ENCODE measurements at regions not wholly inside any gene's neighbourhood (a gene's known extent, or its start where the extent isn't known, plus 50 kb on each side); places are given as distances from the start of the nearest gene placed in this dataset.

DNA sequence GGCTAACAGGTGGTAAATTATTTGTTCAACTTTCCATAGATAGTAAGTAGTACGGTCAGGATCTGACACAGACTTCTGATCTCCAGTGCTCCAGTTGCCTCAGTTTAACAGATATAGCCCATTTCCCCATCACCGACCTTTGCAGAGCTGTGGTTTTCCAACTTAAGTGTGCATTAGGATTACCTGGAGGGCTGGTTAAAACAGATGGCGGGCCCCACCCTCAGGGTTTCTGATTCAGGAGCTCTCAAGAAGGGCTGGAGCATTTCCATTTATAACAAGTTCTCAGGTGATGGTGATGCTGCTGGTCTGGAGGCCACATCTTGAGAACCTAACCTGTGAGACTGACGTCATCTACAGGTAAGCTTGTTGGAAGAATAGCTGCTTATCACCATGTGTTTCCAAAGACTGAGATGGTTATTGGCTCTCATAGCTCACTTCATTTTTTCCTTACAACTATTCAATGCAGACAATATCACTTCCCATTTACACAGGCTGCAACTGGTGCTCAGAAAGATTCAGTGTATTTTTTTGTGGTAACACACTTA, 360.1 kb upstream of the CHD6 start:
- TF ChIP-seq, protein P1, sequence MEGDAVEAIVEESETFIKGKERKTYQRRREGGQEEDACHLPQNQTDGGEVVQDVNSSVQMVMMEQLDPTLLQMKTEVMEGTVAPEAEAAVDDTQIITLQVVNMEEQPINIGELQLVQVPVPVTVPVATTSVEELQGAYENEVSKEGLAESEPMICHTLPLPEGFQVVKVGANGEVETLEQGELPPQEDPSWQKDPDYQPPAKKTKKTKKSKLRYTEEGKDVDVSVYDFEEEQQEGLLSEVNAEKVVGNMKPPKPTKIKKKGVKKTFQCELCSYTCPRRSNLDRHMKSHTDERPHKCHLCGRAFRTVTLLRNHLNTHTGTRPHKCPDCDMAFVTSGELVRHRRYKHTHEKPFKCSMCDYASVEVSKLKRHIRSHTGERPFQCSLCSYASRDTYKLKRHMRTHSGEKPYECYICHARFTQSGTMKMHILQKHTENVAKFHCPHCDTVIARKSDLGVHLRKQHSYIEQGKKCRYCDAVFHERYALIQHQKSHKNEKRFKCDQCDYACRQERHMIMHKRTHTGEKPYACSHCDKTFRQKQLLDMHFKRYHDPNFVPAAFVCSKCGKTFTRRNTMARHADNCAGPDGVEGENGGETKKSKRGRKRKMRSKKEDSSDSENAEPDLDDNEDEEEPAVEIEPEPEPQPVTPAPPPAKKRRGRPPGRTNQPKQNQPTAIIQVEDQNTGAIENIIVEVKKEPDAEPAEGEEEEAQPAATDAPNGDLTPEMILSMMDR (IDR thresholded peaks at IDR 0.05): no peak
- TF ChIP-seq, protein P2, sequence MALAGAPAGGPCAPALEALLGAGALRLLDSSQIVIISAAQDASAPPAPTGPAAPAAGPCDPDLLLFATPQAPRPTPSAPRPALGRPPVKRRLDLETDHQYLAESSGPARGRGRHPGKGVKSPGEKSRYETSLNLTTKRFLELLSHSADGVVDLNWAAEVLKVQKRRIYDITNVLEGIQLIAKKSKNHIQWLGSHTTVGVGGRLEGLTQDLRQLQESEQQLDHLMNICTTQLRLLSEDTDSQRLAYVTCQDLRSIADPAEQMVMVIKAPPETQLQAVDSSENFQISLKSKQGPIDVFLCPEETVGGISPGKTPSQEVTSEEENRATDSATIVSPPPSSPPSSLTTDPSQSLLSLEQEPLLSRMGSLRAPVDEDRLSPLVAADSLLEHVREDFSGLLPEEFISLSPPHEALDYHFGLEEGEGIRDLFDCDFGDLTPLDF (CRISPR knock-in tag; IDR thresholded peaks at IDR 0.05): no peak
- TF ChIP-seq SP1 (CRISPR knock-in tag; conservative IDR thresholded peaks at IDR 0.05) (no peak), FOXP1 (CRISPR knock-in tag; IDR thresholded peaks at IDR 0.05; ENCODE audit: borderline replicate concordance) (no peak), ELF4 (CRISPR knock-in tag; IDR thresholded peaks at IDR 0.05; ENCODE audit: low read depth) (no peak), TEAD4 (CRISPR knock-in tag; IDR thresholded peaks at IDR 0.05) (no peak), RORB (CRISPR knock-in tag; IDR thresholded peaks at IDR 0.05) (no peak), GABPB1 (CRISPR knock-in tag; IDR thresholded peaks at IDR 0.05) (no peak), CBFB (CRISPR knock-in tag; IDR thresholded peaks at IDR 0.05; ENCODE audit: low read depth) (no peak), ETV6 (CRISPR knock-in tag; IDR thresholded peaks at IDR 0.05) (no peak)
- TF ChIP-seq, protein P3, sequence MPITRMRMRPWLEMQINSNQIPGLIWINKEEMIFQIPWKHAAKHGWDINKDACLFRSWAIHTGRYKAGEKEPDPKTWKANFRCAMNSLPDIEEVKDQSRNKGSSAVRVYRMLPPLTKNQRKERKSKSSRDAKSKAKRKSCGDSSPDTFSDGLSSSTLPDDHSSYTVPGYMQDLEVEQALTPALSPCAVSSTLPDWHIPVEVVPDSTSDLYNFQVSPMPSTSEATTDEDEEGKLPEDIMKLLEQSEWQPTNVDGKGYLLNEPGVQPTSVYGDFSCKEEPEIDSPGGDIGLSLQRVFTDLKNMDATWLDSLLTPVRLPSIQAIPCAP (CRISPR knock-in tag; IDR thresholded peaks at IDR 0.05): no peak
- TF ChIP-seq, protein P4, sequence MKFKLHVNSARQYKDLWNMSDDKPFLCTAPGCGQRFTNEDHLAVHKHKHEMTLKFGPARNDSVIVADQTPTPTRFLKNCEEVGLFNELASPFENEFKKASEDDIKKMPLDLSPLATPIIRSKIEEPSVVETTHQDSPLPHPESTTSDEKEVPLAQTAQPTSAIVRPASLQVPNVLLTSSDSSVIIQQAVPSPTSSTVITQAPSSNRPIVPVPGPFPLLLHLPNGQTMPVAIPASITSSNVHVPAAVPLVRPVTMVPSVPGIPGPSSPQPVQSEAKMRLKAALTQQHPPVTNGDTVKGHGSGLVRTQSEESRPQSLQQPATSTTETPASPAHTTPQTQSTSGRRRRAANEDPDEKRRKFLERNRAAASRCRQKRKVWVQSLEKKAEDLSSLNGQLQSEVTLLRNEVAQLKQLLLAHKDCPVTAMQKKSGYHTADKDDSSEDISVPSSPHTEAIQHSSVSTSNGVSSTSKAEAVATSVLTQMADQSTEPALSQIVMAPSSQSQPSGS (CRISPR knock-in tag; IDR thresholded peaks at IDR 0.05; ENCODE audit: borderline replicate concordance, low read depth): no peak
- TF ChIP-seq, protein P5, sequence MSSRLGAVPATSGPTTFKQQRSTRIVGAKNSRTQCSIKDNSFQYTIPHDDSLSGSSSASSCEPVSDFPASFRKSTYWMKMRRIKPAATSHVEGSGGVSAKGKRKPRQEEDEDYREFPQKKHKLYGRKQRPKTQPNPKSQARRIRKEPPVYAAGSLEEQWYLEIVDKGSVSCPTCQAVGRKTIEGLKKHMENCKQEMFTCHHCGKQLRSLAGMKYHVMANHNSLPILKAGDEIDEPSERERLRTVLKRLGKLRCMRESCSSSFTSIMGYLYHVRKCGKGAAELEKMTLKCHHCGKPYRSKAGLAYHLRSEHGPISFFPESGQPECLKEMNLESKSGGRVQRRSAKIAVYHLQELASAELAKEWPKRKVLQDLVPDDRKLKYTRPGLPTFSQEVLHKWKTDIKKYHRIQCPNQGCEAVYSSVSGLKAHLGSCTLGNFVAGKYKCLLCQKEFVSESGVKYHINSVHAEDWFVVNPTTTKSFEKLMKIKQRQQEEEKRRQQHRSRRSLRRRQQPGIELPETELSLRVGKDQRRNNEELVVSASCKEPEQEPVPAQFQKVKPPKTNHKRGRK (CRISPR knock-in tag; IDR thresholded peaks at IDR 0.05; ENCODE audit: borderline replicate concordance): no peak
